ENCODE measurements at regions not wholly inside any gene's neighbourhood (a gene's known extent, or its start where the extent isn't known, plus 50 kb on each side); places are given as distances from the start of the nearest gene placed in this dataset.

- no peaks in the 10 kb centered on the region for H3K4me1 Mint-ChIP-seq
- H3K27me3 ChIP-seq (ENCODE audit: control insufficient read depth, insufficient read depth, low read length, poor library complexity, severe bottlenecking), result no peaks in the 10 kb centered on the region
- peaks cover 14% of the 10 kb centered on the region for H3K9me3 Mint-ChIP-seq
- H3K27ac ChIP-seq (ENCODE audit: low read depth, low read length), result no peak overlapping the region
- TF ChIP-seq, protein P1, sequence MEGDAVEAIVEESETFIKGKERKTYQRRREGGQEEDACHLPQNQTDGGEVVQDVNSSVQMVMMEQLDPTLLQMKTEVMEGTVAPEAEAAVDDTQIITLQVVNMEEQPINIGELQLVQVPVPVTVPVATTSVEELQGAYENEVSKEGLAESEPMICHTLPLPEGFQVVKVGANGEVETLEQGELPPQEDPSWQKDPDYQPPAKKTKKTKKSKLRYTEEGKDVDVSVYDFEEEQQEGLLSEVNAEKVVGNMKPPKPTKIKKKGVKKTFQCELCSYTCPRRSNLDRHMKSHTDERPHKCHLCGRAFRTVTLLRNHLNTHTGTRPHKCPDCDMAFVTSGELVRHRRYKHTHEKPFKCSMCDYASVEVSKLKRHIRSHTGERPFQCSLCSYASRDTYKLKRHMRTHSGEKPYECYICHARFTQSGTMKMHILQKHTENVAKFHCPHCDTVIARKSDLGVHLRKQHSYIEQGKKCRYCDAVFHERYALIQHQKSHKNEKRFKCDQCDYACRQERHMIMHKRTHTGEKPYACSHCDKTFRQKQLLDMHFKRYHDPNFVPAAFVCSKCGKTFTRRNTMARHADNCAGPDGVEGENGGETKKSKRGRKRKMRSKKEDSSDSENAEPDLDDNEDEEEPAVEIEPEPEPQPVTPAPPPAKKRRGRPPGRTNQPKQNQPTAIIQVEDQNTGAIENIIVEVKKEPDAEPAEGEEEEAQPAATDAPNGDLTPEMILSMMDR (conservative IDR thresholded peaks at IDR 0.05), result peak; percentile 53
- peaks cover 8% of the 10 kb centered on the region for H3K9me3 ChIP-seq (ENCODE audit: control insufficient read depth, low read length)
- H3K27ac Mint-ChIP-seq, result no peak overlapping the region
- H3K27me3 Mint-ChIP-seq (ENCODE audit: insufficient read depth), result no peaks in the 10 kb centered on the region
- peaks cover under 1% of the 10 kb centered on the region for H3K36me3 Mint-ChIP-seq (ENCODE audit: low read depth)
- H3K4me3 ChIP-seq (ENCODE audit: low read length), result no peak overlapping the region
- H3K4me1 ChIP-seq (ENCODE audit: control insufficient read depth, insufficient read depth, low read length), result no peaks in the 10 kb centered on the region
- H3K9ac ChIP-seq (ENCODE audit: extremely low read depth, low read length, poor library complexity, severe bottlenecking), result no peak overlapping the region
- WGBS, 2 experiments (ENCODE audit: insufficient coverage in 1 of 2, insufficient read length in 1 of 2), result 90 to 100% methylated on average over 2 of the region's 2 CpGs
- no peak overlapping the region for H3K4me3 Mint-ChIP-seq
- peak; percentile 52 for DNase-seq
- no peaks in the 10 kb centered on the region for H3K36me3 ChIP-seq (ENCODE audit: control insufficient read depth, insufficient read depth, low read length)
These were observed 1053.4 kb upstream of the CITED2 start for GRCh38 chr6:140427842-140428241.

DNA sequence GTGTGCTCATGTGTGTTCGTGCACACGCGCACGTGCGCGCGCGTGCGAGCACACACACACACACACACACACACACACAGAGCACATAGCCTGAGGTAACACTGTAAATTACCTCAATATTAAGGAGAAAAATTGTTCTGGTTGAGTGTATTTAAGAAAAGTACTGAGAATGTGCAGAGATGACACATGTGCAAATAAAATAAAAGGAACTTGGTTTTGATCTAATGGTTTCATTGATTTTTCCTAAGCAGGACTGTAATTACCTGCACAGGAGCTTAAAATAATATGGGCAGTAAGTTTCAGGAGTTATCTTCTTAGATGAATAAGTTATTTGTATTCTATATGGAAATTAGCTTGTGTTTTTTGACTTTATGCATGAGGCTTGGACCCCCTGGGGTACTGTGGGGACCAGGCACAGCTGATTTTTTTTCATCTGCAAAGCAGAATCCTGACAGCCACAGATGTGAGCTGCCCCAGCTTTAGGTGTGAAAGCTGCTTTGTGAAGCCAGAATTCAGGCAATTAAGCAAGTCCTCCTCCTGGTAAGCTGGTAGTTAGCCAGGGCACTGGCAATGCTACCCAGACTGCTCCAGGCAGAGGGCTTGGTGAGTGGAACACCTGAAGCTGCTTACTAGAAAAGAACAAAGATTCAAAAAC, 1040.6 kb upstream of the CITED2 start:
- Histone ChIP-seq H3K9ac (ENCODE audit: extremely low read depth, low read length, poor library complexity, severe bottlenecking) (no peak overlapping the region), H3K36me3 (ENCODE audit: control insufficient read depth, insufficient read depth, low read length) (no peaks in the 10 kb centered on the region), H3K9me3 (ENCODE audit: control insufficient read depth, low read length) (peaks cover 12% of the 10 kb centered on the region), H3K27ac (ENCODE audit: low read depth, low read length) (no peak overlapping the region), H3K27me3 (ENCODE audit: control insufficient read depth, insufficient read depth, low read length, poor library complexity, severe bottlenecking) (no peaks in the 10 kb centered on the region), H3K4me3 (ENCODE audit: low read length) (no peak overlapping the region), H3K4me1 (ENCODE audit: control insufficient read depth, insufficient read depth, low read length) (no peaks in the 10 kb centered on the region)
- Mint-ChIP-seq H3K27ac (no peak overlapping the region), H3K4me3 (no peak overlapping the region), H3K27me3 (ENCODE audit: insufficient read depth) (no peaks in the 10 kb centered on the region), H3K36me3 (ENCODE audit: low read depth) (no peaks in the 10 kb centered on the region), H3K4me1 (no peaks in the 10 kb centered on the region), H3K9me3 (peaks cover 10% of the 10 kb centered on the region)
- peak; percentile 56 for DNase-seq
- 98% methylated on average over 9 of the region's 9 CpGs; no CpG with 5 or more reads in 1 of the 2 experiments for WGBS, 2 experiments (ENCODE audit: insufficient coverage in 1 of 2, insufficient read length in 1 of 2)
- TF ChIP-seq, protein P1 (conservative IDR thresholded peaks at IDR 0.05), result no peak

DNA sequence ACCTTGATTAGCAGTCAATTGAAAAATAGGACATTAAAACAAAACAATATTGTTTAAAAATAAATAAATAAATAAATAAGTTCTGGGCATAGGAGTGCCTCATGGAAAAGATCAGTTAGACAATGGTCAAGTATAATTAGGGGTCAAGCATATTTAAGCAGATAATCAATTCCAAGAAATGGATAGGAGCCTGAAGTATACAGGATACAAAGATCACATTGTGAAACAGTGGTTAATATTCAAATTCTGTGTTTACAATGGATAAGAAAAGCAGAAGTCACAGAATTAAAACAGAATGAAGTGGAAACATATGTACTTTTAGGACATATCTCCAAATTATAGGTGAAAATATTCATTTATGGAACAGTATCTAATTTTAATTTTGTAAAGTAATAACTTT, 1028.6 kb upstream of the CITED2 start:
- no peak for DNase-seq
- no peaks in the 10 kb centered on the region for H3K9me3 ChIP-seq (ENCODE audit: control insufficient read depth, low read length)
- no peaks in the 10 kb centered on the region for H3K36me3 ChIP-seq (ENCODE audit: control insufficient read depth, insufficient read depth, low read length)
- TF ChIP-seq, protein P1 (conservative IDR thresholded peaks at IDR 0.05), result no peak
- no peak overlapping the region for H3K9ac ChIP-seq (ENCODE audit: extremely low read depth, low read length, poor library complexity, severe bottlenecking)
- no peaks in the 10 kb centered on the region for H3K4me1 ChIP-seq (ENCODE audit: control insufficient read depth, insufficient read depth, low read length)
- H3K4me3 ChIP-seq (ENCODE audit: low read length), result no peak overlapping the region
- H3K27ac ChIP-seq (ENCODE audit: low read depth, low read length), result no peak overlapping the region
- Mint-ChIP-seq H3K4me3 (no peak overlapping the region), H3K36me3 (ENCODE audit: low read depth) (no peaks in the 10 kb centered on the region), H3K4me1 (no peaks in the 10 kb centered on the region), H3K27ac (no peak overlapping the region), H3K27me3 (ENCODE audit: insufficient read depth) (no peaks in the 10 kb centered on the region), H3K9me3 (peaks cover 5% of the 10 kb centered on the region)
- H3K27me3 ChIP-seq (ENCODE audit: control insufficient read depth, insufficient read depth, low read length, poor library complexity, severe bottlenecking), result no peaks in the 10 kb centered on the region

Measured in endodermal cell (in vitro differentiated cells).